Gastrocnemius medialis (tissue), 4 donors: ENCODE measurements at regions not wholly inside any gene's neighbourhood (a gene's known extent, or its start where the extent isn't known, plus 50 kb on each side); places are given as distances from the start of the nearest gene placed in this dataset.
"Not testable (repeated sequence)": the region's sequence is repeated elsewhere in the genome, so short reads cannot be mapped to it uniquely, and the experiment has no call there.

ENCODE experiments used
- POLR2A ChIP-seq, 2 donors: fragments of 450-650 bp; IDR thresholded peaks; one replicate each; pipeline ENCODE4 v1.6.1; 2017; ENCODE audit warnings: antibody characterized with exemption in 2 of 2, mild to moderate bottlenecking in 2 of 2, moderate library complexity in 2 of 2
- TF ChIP-seq, protein P1 (sequence below), 5 experiments: fragments of 450-650 bp in 3 of 5; fragments of 200-600 bp in 2 of 5; sonication (generic) in 2 of 5; IDR thresholded peaks in 4 of 5; conservative IDR thresholded peaks in 1 of 5; 1 replicate in 4 of 5; 2 replicates in 1 of 5; pipeline ENCODE4 v1.5.1; 2016 to 2019; ENCODE audit warnings: antibody characterized with exemption in 5 of 5, mild to moderate bottlenecking in 3 of 5, moderate library complexity in 3 of 5

DNA sequence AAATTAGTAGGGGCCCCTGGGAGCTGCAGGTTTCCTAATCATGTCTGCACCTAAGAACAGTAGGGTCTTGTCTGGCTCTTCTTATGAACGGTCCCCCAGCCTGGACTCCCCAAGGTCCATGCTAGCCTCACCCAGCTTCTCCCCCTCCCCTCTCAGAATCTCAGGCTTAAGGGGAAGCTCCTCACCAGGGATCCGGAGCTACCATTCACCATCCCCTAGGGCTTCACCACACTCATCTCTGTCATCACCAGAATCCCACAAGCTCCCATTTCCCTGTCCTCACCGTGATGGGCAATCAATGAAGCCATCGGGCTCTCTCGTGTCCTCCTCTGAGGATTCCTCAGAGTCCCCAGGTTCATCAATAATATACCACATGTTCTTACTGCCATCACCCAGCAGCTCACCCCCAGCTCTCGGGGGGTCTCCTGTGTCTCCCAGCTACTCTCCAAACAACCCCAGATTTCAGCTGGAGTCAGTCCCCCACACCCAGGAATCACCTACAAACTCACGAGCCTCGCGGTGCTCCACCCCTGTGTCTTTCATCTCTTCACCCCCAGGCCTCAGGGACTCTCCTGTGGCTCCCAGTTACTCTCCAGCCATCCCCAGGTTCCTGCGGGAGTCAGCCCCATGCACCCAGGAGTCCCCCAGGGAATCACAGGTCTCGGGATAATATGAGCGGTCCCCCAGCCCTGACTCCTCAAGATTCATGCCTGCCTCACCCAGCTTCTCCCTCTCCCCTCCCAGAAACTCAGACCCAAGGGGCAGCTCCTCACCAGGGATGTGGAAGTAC, 335.6 kb downstream of the CWH43 start:
- TF ChIP-seq POLR2A (IDR thresholded peaks at IDR 0.05) = not testable (repeated sequence)
- TF ChIP-seq, protein P1, sequence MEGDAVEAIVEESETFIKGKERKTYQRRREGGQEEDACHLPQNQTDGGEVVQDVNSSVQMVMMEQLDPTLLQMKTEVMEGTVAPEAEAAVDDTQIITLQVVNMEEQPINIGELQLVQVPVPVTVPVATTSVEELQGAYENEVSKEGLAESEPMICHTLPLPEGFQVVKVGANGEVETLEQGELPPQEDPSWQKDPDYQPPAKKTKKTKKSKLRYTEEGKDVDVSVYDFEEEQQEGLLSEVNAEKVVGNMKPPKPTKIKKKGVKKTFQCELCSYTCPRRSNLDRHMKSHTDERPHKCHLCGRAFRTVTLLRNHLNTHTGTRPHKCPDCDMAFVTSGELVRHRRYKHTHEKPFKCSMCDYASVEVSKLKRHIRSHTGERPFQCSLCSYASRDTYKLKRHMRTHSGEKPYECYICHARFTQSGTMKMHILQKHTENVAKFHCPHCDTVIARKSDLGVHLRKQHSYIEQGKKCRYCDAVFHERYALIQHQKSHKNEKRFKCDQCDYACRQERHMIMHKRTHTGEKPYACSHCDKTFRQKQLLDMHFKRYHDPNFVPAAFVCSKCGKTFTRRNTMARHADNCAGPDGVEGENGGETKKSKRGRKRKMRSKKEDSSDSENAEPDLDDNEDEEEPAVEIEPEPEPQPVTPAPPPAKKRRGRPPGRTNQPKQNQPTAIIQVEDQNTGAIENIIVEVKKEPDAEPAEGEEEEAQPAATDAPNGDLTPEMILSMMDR (IDR thresholded peaks at IDR 0.05 in 4 of 5, conservative IDR thresholded peaks at IDR 0.05 in 1 of 5) = not testable (repeated sequence)
